ENCODE measurements at regions not wholly inside any gene's neighbourhood (a gene's known extent, or its start where the extent isn't known, plus 50 kb on each side); places are given as distances from the start of the nearest gene placed in this dataset.

DNA sequence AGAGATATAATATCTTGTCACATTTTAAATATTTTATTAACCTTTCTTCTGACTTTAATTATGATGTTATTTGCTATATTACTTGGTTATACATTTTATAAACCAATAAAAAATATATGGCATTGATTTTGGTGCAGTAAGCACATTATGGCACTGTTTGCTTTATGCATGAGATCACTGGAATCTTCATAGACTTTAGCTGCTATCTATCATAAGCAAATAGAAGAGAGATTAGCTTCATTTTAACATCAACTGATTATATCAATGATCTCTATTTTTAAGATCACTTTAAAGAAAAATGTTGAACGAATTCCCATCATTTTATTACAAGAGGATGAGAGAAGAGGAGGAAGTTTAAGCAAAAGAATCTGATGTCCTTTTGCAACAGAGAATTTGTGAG, 58.6 kb upstream of the CDK1 start:
- no peak for TF ChIP-seq CTCF (IDR thresholded peaks at IDR 0.05)
- no peak for TF ChIP-seq POLR2A (IDR thresholded peaks at IDR 0.05)

All from adrenal gland (tissue), 5 donors.